ENCODE measurements at regions not wholly inside any gene's neighbourhood (a gene's known extent, or its start where the extent isn't known, plus 50 kb on each side); places are given as distances from the start of the nearest gene placed in this dataset.
"Not testable (repeated sequence)": the region's sequence is repeated elsewhere in the genome, so short reads cannot be mapped to it uniquely, and the experiment has no call there.

DNA sequence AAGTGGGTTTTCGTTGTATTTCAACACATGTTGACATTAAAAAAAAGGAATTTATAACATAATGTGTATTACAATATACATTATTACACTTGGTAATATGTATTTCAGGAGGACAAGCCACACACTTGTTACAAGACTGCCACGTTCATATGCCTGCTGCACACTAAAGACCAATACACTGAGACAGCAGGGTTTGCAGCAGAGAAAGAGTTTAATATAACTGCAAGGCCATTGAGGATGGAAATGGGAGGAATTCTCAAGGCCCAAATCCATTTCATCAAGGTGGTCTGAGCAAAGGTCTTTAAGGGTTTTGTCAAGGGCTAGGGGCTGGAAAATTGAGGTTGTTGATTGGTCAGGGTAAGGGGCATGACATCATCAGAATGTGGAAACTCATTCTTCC lies 1017.8 kb upstream of the CDH10 start:
- Histone ChIP-seq H3K36me3 (no peaks in the 10 kb centered on the region), H3K27me3 (no peaks in the 10 kb centered on the region), H3K4me1 (no peaks in the 10 kb centered on the region), H3K4me3 (no peak overlapping the region), H3K9me3 (no peaks in the 10 kb centered on the region), H3K27ac (no peak overlapping the region)
- intact Hi-C loops (cut with DNase I), result no loop called here
- no peak for DNase-seq (ENCODE audit: low spot score in 2 of 2)
- TF ChIP-seq, protein P1, sequence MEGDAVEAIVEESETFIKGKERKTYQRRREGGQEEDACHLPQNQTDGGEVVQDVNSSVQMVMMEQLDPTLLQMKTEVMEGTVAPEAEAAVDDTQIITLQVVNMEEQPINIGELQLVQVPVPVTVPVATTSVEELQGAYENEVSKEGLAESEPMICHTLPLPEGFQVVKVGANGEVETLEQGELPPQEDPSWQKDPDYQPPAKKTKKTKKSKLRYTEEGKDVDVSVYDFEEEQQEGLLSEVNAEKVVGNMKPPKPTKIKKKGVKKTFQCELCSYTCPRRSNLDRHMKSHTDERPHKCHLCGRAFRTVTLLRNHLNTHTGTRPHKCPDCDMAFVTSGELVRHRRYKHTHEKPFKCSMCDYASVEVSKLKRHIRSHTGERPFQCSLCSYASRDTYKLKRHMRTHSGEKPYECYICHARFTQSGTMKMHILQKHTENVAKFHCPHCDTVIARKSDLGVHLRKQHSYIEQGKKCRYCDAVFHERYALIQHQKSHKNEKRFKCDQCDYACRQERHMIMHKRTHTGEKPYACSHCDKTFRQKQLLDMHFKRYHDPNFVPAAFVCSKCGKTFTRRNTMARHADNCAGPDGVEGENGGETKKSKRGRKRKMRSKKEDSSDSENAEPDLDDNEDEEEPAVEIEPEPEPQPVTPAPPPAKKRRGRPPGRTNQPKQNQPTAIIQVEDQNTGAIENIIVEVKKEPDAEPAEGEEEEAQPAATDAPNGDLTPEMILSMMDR (IDR thresholded peaks at IDR 0.05), result no peak

DNA sequence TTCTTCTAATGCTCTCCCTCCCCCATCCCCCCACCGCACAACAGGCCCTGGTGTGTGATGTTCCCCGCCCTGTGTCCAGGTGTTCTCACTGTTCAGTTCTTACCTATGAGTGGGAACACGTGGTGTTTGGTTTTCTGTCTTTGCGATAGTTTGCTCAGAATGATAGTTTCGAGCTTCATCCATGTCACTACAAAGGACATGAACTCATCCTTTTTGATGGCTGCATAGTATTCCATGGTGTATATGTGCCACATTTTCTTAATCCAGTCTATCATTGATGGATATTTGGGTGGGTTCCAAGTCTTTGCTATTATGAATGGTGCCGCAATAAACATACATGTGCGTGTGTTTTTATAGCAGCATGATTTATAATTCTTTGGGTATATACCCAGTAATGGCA lies 1005.5 kb upstream of the CDH10 start:
- H3K27ac ChIP-seq; H3K36me3 ChIP-seq; H3K4me1 ChIP-seq; intact Hi-C loops (cut with DNase I); H3K4me3 ChIP-seq; DNase-seq (ENCODE audit: low spot score in 2 of 2); H3K27me3 ChIP-seq; H3K9me3 ChIP-seq: not testable (repeated sequence)

DNA sequence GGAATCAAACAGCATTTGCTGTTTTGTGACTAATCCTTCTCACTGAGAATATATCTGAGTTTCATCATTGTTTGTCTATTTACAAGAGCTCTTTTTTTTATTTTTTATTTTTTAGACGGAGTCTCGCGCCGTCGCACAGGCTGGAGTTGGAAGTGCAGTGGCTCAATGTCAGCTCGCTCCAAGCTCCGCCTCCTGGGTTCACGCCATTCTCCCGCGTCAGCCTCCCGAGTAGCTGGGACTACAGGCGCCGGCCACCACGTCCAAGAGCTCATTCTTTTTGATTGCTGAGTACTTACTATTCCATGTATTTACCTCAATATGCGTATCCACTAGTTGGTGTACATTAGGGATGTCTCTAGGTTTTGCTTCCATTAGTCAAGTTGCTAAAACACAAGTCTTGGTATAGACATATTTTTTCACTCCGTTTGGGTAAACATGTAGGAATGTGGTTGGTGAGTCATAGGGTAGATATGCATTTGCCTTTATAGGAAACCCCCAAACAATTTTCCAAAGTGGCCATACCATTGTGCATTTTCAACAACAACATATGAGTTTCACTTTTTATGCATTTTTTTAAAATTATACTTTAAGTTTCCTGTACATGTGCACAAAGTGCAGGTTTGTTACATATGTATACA lies 1005.0 kb upstream of the CDH10 start:
- H3K4me3 ChIP-seq, result no peak overlapping the region
- TF ChIP-seq, protein P1 (IDR thresholded peaks at IDR 0.05), result no peak
- DNase-seq (ENCODE audit: low spot score in 2 of 2), result no peak
- H3K27me3 ChIP-seq, result no peaks in the 10 kb centered on the region
- no peaks in the 10 kb centered on the region for H3K4me1 ChIP-seq
- H3K9me3 ChIP-seq, result no peaks in the 10 kb centered on the region
- no peak overlapping the region for H3K27ac ChIP-seq
- no peaks in the 10 kb centered on the region for H3K36me3 ChIP-seq
- intact Hi-C loops (cut with DNase I), result no loop called here

DNA sequence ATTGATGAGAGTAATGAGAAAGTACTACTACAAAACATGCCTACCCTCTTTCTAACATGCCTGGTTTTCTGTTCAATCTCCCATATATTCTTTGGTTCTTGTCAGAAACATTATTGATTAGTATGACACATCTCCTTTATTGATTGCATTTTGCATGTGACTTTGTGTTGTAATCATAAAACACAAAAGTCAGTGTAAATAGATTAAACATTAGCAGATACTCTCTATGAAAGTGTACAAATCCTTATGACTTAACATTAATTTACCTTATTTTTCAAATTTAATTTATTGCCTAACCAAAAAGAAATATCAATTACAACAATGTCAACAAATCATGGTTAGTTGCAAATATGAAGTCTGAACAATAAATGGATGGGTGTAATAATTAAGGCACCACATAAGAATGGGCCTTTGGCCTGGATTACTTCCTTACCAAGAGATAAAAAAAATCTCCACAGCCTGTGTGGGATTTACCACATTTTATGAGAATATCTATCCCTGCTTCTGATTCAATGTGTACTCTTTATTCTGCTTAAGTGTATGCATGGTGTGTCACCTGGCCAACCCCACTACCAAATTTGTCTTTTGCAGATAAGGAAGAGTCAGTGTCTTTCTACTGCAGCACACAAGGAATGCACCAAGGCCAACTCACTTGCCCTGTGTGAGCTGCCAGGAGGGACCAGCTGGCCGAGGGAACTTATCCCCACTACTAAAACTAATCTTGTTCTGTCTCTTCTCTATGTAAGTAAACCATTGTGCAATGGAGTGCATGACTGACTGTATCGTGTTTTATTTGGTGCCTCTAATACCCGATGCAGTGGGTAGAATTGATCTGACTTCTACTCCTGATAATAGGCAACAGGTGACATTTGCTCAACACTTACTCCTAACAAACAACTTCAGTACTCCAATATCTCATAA lies 1001.9 kb upstream of the CDH10 start:
- H3K27ac ChIP-seq, result no peak overlapping the region
- no peaks in the 10 kb centered on the region for H3K36me3 ChIP-seq
- H3K27me3 ChIP-seq, result no peaks in the 10 kb centered on the region
- no peak overlapping the region for H3K4me3 ChIP-seq
- TF ChIP-seq, protein P1 (IDR thresholded peaks at IDR 0.05), result no peak
- no peaks in the 10 kb centered on the region for H3K4me1 ChIP-seq
- H3K9me3 ChIP-seq, result no peaks in the 10 kb centered on the region
- intact Hi-C loops (cut with DNase I), result no loop called here
- DNase-seq (ENCODE audit: low spot score in 2 of 2), result no peak

DNA sequence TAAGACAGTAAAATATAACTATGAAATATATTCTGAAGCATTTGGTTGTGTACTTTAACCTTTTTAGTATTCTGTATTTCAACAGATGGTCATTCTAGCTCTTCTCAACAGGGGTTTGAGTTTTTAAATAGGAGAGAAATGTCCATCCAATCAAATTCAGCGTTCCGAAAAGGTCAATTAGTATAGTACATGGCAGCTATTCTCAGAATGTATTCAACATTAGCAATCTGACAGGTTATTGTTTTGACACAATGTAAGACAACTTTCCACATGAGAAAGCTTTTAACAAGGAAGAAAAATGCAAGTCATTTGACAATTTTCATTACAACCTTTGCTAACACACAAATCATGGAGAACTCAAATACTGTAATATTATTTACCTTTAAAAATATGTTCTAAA lies 996.3 kb upstream of the CDH10 start:
- H3K4me1 ChIP-seq, result no peaks in the 10 kb centered on the region

DNA sequence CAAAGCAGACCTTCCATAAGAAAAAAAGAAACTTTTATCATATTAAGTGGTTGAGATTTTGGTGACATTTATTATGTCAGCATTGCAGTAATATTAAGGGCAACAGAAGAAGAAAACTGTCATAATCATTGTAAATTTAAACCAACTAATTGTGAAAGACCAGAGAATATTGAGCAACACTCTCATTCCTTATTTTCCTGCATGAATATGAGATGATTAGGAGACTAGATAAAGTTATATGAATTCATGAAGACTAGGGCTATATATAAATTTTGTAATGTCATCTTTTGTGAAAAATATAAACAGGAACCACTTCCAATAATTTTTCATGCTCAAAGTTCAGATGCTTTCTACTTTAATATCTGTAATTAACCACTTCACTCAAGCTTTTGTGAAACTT lies 974.5 kb upstream of the CDH10 start:
- Histone ChIP-seq H3K4me3 (no peak overlapping the region), H3K27me3 (no peaks in the 10 kb centered on the region), H3K4me1 (no peaks in the 10 kb centered on the region), H3K9me3 (no peaks in the 10 kb centered on the region), H3K36me3 (no peaks in the 10 kb centered on the region), H3K27ac (no peak overlapping the region)
- TF ChIP-seq, protein P1 (IDR thresholded peaks at IDR 0.05), result no peak
- DNase-seq (ENCODE audit: low spot score in 2 of 2), result no peak
- intact Hi-C loops (cut with DNase I), result no loop called here

More for the DNA sequence above, 996.3 kb upstream of the CDH10 start:
- TF ChIP-seq, protein P1 (IDR thresholded peaks at IDR 0.05), result no peak
- Histone ChIP-seq H3K36me3 (no peaks in the 10 kb centered on the region), H3K27ac (no peak overlapping the region), H3K9me3 (no peaks in the 10 kb centered on the region), H3K4me3 (no peak overlapping the region), H3K27me3 (no peaks in the 10 kb centered on the region)
- intact Hi-C loops (cut with DNase I), result no loop called here
- no peak for DNase-seq (ENCODE audit: low spot score in 2 of 2)
